ENCODE measurements at regions not wholly inside any gene's neighbourhood (a gene's known extent, or its start where the extent isn't known, plus 50 kb on each side); places are given as distances from the start of the nearest gene placed in this dataset.

DNA sequence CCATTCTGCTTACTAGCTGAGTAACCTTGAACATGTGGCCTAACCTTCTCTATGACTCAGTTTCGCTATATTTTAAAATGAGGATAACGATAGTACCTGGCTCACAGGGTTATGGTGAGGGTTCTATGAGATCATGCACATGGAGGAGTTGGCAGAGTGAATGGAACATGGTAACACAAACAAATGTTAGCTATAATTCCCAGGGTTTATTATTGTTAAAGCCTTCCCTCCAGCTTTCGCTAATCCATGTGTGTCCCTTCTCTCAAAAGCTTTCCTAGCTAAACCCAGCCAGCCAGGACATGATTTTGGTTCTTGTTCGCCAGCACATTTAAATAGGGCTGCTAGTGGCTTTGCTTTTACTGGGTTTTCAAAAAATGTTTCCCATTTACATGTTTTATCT, 361.0 kb upstream of the NFE2L3 start:
- no TSS peak for BruUV-seq (replicated peaks)
- Histone ChIP-seq H3K36me3 (ENCODE audit: insufficient read depth, low read length) (no peaks in the 10 kb centered on the region), H4K20me1 (ENCODE audit: insufficient read depth, low read length) (no peaks in the 10 kb centered on the region), H3K9me3 (ENCODE audit: low read length) (no peaks in the 10 kb centered on the region), H3K27ac (ENCODE audit: low read depth, low read length, poor library complexity, severe bottlenecking) (no peak overlapping the region), H3K9me2 (ENCODE audit: insufficient read depth, low read length) (no peaks in the 10 kb centered on the region), H2AFZ (ENCODE audit: low read length) (no peak overlapping the region), H3K4me3 (ENCODE audit: low read depth, low read length, poor library complexity, severe bottlenecking) (no peak overlapping the region), H3K79me2 (ENCODE audit: insufficient read depth, low read depth, low read length) (no peaks in the 10 kb centered on the region), H3K4me1 (ENCODE audit: insufficient read depth, low read length, poor library complexity, severe bottlenecking) (no peaks in the 10 kb centered on the region), H3K4me2 (ENCODE audit: low read length) (no peak overlapping the region)
- intact Hi-C loops (cut with micrococcal nuclease; ENCODE audit: unreplicated experiment) = no loop called here
- POLR2A ChIA-PET = interaction anchor here (0.7 to 1.2 kb wide), 2 partner anchors 22 to 59 kb away, joined by 3 to 4 read pairs; no protein-coding TSS in a partner anchor
- CTCF ChIA-PET (ENCODE audit: unreplicated experiment) = no interaction called here
- TF ChIP-seq EZH2phosphoT487 (IDR thresholded peaks at IDR 0.05; ENCODE audit: borderline replicate concordance, low read depth, low read length) = no peak
- TF ChIP-seq, protein P1, sequence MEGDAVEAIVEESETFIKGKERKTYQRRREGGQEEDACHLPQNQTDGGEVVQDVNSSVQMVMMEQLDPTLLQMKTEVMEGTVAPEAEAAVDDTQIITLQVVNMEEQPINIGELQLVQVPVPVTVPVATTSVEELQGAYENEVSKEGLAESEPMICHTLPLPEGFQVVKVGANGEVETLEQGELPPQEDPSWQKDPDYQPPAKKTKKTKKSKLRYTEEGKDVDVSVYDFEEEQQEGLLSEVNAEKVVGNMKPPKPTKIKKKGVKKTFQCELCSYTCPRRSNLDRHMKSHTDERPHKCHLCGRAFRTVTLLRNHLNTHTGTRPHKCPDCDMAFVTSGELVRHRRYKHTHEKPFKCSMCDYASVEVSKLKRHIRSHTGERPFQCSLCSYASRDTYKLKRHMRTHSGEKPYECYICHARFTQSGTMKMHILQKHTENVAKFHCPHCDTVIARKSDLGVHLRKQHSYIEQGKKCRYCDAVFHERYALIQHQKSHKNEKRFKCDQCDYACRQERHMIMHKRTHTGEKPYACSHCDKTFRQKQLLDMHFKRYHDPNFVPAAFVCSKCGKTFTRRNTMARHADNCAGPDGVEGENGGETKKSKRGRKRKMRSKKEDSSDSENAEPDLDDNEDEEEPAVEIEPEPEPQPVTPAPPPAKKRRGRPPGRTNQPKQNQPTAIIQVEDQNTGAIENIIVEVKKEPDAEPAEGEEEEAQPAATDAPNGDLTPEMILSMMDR (conservative IDR thresholded peaks at IDR 0.05; ENCODE audit: low read length) = no peak
- DNase-seq (ENCODE audit: low spot score) = no peak

DNA sequence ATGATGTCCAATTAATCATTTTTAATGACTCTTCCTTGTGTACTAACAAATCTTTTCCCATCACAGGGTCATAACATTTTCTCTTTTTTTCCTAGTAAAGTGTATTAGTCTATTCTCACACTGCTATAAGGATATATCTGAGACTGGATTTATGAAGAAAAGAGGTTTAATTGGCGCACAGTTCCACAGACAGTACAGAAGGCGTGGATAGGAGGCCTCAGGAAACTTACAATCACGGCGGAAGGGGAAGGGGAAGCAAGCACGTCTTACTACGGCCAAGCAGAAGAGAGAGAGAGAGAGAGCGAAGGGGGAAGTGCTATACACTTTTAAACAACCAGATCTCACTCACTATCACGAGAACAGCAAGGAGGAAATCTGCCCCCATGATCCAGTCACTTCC, 359.4 kb upstream of the NFE2L3 start:
- no peaks in the 10 kb centered on the region for H3K36me3 ChIP-seq (ENCODE audit: insufficient read depth, low read length)
- intact Hi-C loops (cut with micrococcal nuclease; ENCODE audit: unreplicated experiment) = no loop called here
- no peak for TF ChIP-seq EZH2phosphoT487 (IDR thresholded peaks at IDR 0.05; ENCODE audit: borderline replicate concordance, low read depth, low read length)
- TF ChIP-seq, protein P1 (conservative IDR thresholded peaks at IDR 0.05; ENCODE audit: low read length) = no peak
- no peaks in the 10 kb centered on the region for H3K4me1 ChIP-seq (ENCODE audit: insufficient read depth, low read length, poor library complexity, severe bottlenecking)
- H3K9me3 ChIP-seq (ENCODE audit: low read length) = no peaks in the 10 kb centered on the region
- H3K9me2 ChIP-seq (ENCODE audit: insufficient read depth, low read length) = no peaks in the 10 kb centered on the region
- no peak overlapping the region for H3K4me2 ChIP-seq (ENCODE audit: low read length)
- H3K4me3 ChIP-seq (ENCODE audit: low read depth, low read length, poor library complexity, severe bottlenecking) = no peak overlapping the region
- DNase-seq (ENCODE audit: low spot score) = no peak
- no peaks in the 10 kb centered on the region for H3K79me2 ChIP-seq (ENCODE audit: insufficient read depth, low read depth, low read length)
- CTCF ChIA-PET (ENCODE audit: unreplicated experiment) = no interaction called here
- no peak overlapping the region for H2AFZ ChIP-seq (ENCODE audit: low read length)
- POLR2A ChIA-PET = interaction anchor here (0.6 kb wide), 3 partner anchors 9 to 1872 kb away, joined by 3 to 8 read pairs (median 4); no protein-coding TSS in a partner anchor
- no peaks in the 10 kb centered on the region for H4K20me1 ChIP-seq (ENCODE audit: insufficient read depth, low read length)
- no TSS peak for BruUV-seq (replicated peaks)
- H3K27ac ChIP-seq (ENCODE audit: low read depth, low read length, poor library complexity, severe bottlenecking) = no peak overlapping the region

DNA sequence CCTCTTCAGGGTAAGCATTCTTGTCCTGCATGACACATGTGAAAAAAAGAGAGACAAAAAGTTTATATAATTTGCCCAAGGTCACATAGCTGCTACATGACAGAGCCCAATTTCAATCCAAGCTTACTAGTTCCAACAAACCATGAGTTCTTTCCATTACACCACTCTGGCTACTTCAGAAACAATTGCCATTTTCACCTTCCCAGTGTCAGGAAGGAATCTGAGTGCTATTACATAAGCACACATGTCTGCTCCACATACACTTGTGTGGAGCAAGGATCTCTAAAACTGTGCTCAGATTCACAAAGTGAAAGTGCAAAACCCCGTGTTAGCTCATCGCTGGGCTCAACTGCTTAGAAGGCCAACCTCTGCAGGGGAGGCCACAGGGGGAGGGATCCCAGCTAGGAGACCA, 356.2 kb upstream of the NFE2L3 start:
- no peak for DNase-seq (ENCODE audit: low spot score)
- ChIA-PET CTCF (ENCODE audit: unreplicated experiment) (no interaction called here), POLR2A (no interaction called here)
- no peaks in the 10 kb centered on the region for H3K36me3 ChIP-seq (ENCODE audit: insufficient read depth, low read length)
- H3K9me3 ChIP-seq (ENCODE audit: low read length) = no peaks in the 10 kb centered on the region; the same call in 1 of the 2 replicates
- H3K9me2 ChIP-seq (ENCODE audit: insufficient read depth, low read length) = no peaks in the 10 kb centered on the region
- H2AFZ ChIP-seq (ENCODE audit: low read length) = no peak overlapping the region
- no TSS peak for BruUV-seq (replicated peaks)
- TF ChIP-seq, protein P1 (conservative IDR thresholded peaks at IDR 0.05; ENCODE audit: low read length) = no peak
- no peak for TF ChIP-seq EZH2phosphoT487 (IDR thresholded peaks at IDR 0.05; ENCODE audit: borderline replicate concordance, low read depth, low read length)
- H3K4me3 ChIP-seq (ENCODE audit: low read depth, low read length, poor library complexity, severe bottlenecking) = no peak overlapping the region
- no peaks in the 10 kb centered on the region for H4K20me1 ChIP-seq (ENCODE audit: insufficient read depth, low read length)
- H3K79me2 ChIP-seq (ENCODE audit: insufficient read depth, low read depth, low read length) = no peaks in the 10 kb centered on the region
- intact Hi-C loops (cut with micrococcal nuclease; ENCODE audit: unreplicated experiment) = no loop called here
- H3K27ac ChIP-seq (ENCODE audit: low read depth, low read length, poor library complexity, severe bottlenecking) = no peak overlapping the region
- H3K4me2 ChIP-seq (ENCODE audit: low read length) = no peak overlapping the region
- no peaks in the 10 kb centered on the region for H3K4me1 ChIP-seq (ENCODE audit: insufficient read depth, low read length, poor library complexity, severe bottlenecking)

Measured in OCI-LY7 (cell line).